Ascending aorta (tissue), 2 donors: ENCODE measurements at regions not wholly inside any gene's neighbourhood (a gene's known extent, or its start where the extent isn't known, plus 50 kb on each side); places are given as distances from the start of the nearest gene placed in this dataset.

Experiments
- DNase-seq, 2 donors: peaks; one replicate each; pipeline ENCODE4 v3.0.0-alpha.2; 2019; ENCODE audit warnings: low spot score in 2 of 2
- H3K27ac ChIP-seq, 2 donors: fragments of 200-600 bp; sonication (generic); one replicate each; pipeline ENCODE4 v1.5.1; 2016 to 2017; ENCODE audit warnings: mild to moderate bottlenecking in 1 of 2
- H3K27me3 ChIP-seq: fragments of 200-600 bp; sonication (generic); one replicate; pipeline ENCODE4 v1.5.1; 2017
- H3K36me3 ChIP-seq, 2 donors: fragments of 200-600 bp; sonication (generic); one replicate each; pipeline ENCODE4 v1.5.1; 2016
- H3K4me1 ChIP-seq, 2 donors: fragments of 200-600 bp; sonication (generic); one replicate each; pipeline ENCODE4 v1.5.1; 2016 to 2017; ENCODE audit warnings: mild to moderate bottlenecking in 1 of 2
- H3K4me3 ChIP-seq, 2 donors: fragments of 200-600 bp; sonication (generic); one replicate each; pipeline ENCODE4 v1.5.1; 2016 to 2017; ENCODE audit warnings: mild to moderate bottlenecking in 1 of 2
- H3K9me3 ChIP-seq, 2 donors: fragments of 200-600 bp; sonication (generic); one replicate each; pipeline ENCODE4 v1.5.1; 2016
- intact Hi-C: fragments of 100-400 bp; cut with DNase I; formaldehyde crosslinking; loops from one replicate; pipeline ENCODE4 v1.15.1; 2023
- TF ChIP-seq, protein P1 (sequence below), 3 experiments: fragments of 200-600 bp in 2 of 3; fragments of 450-650 bp in 1 of 3; sonication (generic) in 2 of 3; IDR thresholded peaks; one replicate each; pipeline ENCODE4 v1.5.1; 2016 to 2019; ENCODE audit warnings: antibody characterized with exemption in 3 of 3, mild to moderate bottlenecking in 1 of 3, moderate library complexity in 1 of 3

DNA sequence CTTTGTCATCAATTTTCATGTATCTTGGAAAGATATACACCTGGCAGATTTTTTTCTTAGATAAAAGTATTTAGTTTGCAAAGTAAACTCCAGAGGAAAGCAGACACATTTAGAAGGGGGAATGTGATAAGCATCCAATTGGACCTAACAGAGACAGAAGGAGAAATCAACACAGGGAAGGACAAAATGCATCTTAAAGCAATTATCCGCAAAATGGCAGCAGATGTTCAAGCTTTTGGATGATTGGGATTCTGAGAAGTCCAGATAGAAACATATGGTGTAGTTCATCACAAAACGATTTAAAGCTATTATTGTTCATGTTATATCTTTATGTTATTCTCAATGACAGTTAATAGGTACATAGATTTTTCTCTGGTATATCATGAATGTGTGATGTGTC, 1153.1 kb upstream of the B3GALT2 start:
- no peak for DNase-seq
- intact Hi-C loops = no loop called here
- TF ChIP-seq, protein P1, sequence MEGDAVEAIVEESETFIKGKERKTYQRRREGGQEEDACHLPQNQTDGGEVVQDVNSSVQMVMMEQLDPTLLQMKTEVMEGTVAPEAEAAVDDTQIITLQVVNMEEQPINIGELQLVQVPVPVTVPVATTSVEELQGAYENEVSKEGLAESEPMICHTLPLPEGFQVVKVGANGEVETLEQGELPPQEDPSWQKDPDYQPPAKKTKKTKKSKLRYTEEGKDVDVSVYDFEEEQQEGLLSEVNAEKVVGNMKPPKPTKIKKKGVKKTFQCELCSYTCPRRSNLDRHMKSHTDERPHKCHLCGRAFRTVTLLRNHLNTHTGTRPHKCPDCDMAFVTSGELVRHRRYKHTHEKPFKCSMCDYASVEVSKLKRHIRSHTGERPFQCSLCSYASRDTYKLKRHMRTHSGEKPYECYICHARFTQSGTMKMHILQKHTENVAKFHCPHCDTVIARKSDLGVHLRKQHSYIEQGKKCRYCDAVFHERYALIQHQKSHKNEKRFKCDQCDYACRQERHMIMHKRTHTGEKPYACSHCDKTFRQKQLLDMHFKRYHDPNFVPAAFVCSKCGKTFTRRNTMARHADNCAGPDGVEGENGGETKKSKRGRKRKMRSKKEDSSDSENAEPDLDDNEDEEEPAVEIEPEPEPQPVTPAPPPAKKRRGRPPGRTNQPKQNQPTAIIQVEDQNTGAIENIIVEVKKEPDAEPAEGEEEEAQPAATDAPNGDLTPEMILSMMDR (IDR thresholded peaks at IDR 0.05) = no peak

DNA sequence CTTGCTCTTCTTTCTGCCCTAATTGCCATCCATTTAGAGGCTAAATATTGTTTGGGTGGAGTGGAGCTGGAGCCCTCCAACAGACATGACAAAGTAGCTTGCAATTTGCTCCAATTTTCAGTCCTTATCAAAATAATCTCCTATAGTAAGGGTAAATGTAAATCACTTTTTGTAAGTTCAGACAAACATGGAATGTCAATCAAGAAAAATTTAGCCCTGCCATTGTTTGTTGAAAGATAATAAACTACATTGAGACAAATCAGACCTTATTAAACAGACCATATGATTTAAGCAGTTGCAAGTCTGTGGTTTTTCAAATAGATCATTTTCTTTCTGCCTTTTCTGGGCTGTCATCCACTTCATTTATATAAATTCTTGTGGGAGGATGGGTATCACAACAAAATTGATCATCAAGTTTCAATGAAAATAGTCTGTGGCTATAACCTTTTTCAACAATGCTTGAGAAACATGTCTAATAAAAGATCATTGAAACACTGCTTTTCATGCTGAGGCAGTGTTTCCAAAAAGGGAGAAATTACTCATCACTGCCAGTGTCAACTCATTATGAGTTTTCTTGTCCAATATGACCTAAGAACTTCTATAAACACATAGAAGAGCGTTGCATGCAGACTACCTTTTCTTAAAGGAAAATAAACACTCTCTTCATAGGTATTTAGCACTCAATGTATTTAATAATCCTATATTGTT, 1152.0 kb upstream of the B3GALT2 start:
- H3K27ac ChIP-seq = no peak overlapping the region
- no peaks in the 10 kb centered on the region for H3K9me3 ChIP-seq
- no peaks in the 10 kb centered on the region for H3K27me3 ChIP-seq
- H3K4me3 ChIP-seq = no peak overlapping the region
- no peaks in the 10 kb centered on the region for H3K36me3 ChIP-seq
- DNase-seq = no peak
- no peaks in the 10 kb centered on the region for H3K4me1 ChIP-seq
- TF ChIP-seq, protein P1 (IDR thresholded peaks at IDR 0.05) = no peak
- intact Hi-C loops = no loop called here

More for the DNA sequence above, 1153.1 kb upstream of the B3GALT2 start:
- H3K36me3 ChIP-seq = no peaks in the 10 kb centered on the region
- no peaks in the 10 kb centered on the region for H3K4me1 ChIP-seq
- no peaks in the 10 kb centered on the region for H3K27me3 ChIP-seq
- H3K4me3 ChIP-seq = no peak overlapping the region
- H3K9me3 ChIP-seq = no peaks in the 10 kb centered on the region
- H3K27ac ChIP-seq = no peak overlapping the region

DNA sequence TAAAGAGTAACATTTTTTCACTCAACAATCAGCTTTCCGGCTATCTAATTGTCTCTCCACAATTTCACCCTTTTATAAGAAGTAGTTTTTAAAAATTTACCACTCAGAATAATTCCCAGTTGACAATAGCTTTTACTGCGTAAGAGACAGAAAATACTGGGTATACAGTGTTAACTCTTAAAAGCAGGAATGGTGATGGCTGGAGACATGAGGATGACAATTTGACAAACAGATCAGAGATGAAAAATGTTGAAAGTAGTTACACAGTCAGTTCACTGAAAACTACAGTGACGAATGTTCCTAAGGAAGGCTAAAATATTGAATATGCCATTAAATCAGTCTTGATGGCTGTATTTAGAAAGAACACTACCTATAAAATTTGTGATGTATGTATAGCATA, 1146.8 kb upstream of the B3GALT2 start:
- no peak for DNase-seq
- TF ChIP-seq, protein P1 (IDR thresholded peaks at IDR 0.05) = no peak
- H3K36me3 ChIP-seq = no peaks in the 10 kb centered on the region
- intact Hi-C loops = no loop called here
- no peaks in the 10 kb centered on the region for H3K9me3 ChIP-seq
- H3K27ac ChIP-seq = no peak overlapping the region
- no peaks in the 10 kb centered on the region for H3K27me3 ChIP-seq
- H3K4me3 ChIP-seq = no peak overlapping the region
- no peaks in the 10 kb centered on the region for H3K4me1 ChIP-seq

DNA sequence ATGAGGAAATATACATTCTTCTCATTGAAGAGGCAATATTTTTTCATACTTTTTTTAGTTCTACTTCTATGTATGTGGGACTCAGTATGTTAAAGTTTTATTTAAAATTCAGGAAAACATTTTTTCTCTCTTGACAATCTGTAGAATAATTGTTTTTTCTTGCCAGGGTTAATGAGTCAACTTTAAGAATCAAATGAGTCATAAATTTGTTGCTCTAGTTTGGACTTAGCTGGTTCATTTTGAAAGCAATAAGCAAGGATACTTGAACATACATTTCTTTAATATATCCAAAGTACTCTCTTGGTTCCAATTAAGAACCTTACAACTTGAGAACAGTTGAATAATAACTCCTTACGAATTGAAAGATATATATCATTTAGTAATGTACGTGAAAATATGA, 1145.3 kb upstream of the B3GALT2 start:
- Histone ChIP-seq H3K27ac (no peak overlapping the region), H3K9me3 (no peaks in the 10 kb centered on the region), H3K27me3 (no peaks in the 10 kb centered on the region), H3K36me3 (no peaks in the 10 kb centered on the region), H3K4me1 (no peaks in the 10 kb centered on the region), H3K4me3 (no peak overlapping the region)
- no peak for DNase-seq
- TF ChIP-seq, protein P1 (IDR thresholded peaks at IDR 0.05) = no peak
- intact Hi-C loops = no loop called here

DNA sequence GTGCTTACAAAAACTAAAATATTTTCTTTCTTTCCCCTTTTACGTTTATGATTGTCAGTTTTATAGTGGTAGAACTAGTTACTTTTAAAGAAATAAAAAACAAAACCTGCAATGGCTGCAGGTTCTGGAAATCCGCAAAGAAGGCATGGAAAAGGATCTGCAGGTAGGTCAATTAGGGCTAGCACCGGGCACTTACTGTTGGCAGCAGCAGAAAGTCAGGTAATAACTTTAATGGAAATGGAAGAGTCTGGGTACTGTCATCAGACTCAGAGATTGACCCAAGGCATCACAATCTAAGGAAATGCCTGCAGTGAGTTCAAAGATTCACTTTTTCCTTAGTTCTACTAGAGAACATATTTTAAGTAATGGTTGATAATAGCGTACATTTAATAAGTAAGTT, 1136.3 kb upstream of the B3GALT2 start:
- intact Hi-C loops = no loop called here
- TF ChIP-seq, protein P1 (IDR thresholded peaks at IDR 0.05) = no peak
- no peak for DNase-seq
- H3K27me3 ChIP-seq = no peaks in the 10 kb centered on the region
- H3K4me3 ChIP-seq = no peak overlapping the region
- H3K9me3 ChIP-seq = no peaks in the 10 kb centered on the region
- no peaks in the 10 kb centered on the region for H3K4me1 ChIP-seq
- no peaks in the 10 kb centered on the region for H3K36me3 ChIP-seq
- H3K27ac ChIP-seq = no peak overlapping the region
